ENCODE measurements at regions not wholly inside any gene's neighbourhood (a gene's known extent, or its start where the extent isn't known, plus 50 kb on each side); places are given as distances from the start of the nearest gene placed in this dataset.

GRCh38 chr6:134590449-134590848, 272.5 kb upstream of the SGK1 start:
- no peak for TF ChIP-seq CTCF (IDR thresholded peaks at IDR 0.05; ENCODE audit: low read depth, low read length, missing control alignments)
- no peak for DNase-seq (ENCODE audit: extremely low read depth, low read depth)
- no peak overlapping the region for H3K4me3 ChIP-seq (replicated peaks; ENCODE audit: low read depth, low read length)

GRCh38 chr6:134590004-134590403, 272.1 kb upstream of the SGK1 start:
- no peak overlapping the region for H3K4me3 ChIP-seq (replicated peaks; ENCODE audit: low read depth, low read length)
- no peak for DNase-seq (ENCODE audit: extremely low read depth, low read depth)
- no peak for TF ChIP-seq CTCF (IDR thresholded peaks at IDR 0.05; ENCODE audit: low read depth, low read length, missing control alignments)

- DNase-seq (ENCODE audit: extremely low read depth, low read depth): peak; percentile 88
- TF ChIP-seq CTCF (IDR thresholded peaks at IDR 0.05; ENCODE audit: low read depth, low read length, missing control alignments): no peak
- H3K4me3 ChIP-seq (replicated peaks; ENCODE audit: low read depth, low read length): no peak overlapping the region
Observed at GRCh38 chr6:134589512-134589911, 271.6 kb upstream of the SGK1 start.

GRCh38 chr6:134588267-134588666, 270.4 kb upstream of the SGK1 start:
- no peak for DNase-seq (ENCODE audit: extremely low read depth, low read depth)

GRCh38 chr6:134585517-134585873, 267.6 kb upstream of the SGK1 start:
- H3K4me3 ChIP-seq (replicated peaks; ENCODE audit: low read depth, low read length): no peak overlapping the region
- no peak for DNase-seq (ENCODE audit: extremely low read depth, low read depth)
- TF ChIP-seq CTCF (IDR thresholded peaks at IDR 0.05; ENCODE audit: low read depth, low read length, missing control alignments): no peak

More at GRCh38 chr6:134588267-134588666, 270.4 kb upstream of the SGK1 start:
- no peak for TF ChIP-seq CTCF (IDR thresholded peaks at IDR 0.05; ENCODE audit: low read depth, low read length, missing control alignments)
- no peak overlapping the region for H3K4me3 ChIP-seq (replicated peaks; ENCODE audit: low read depth, low read length)

GRCh38 chr6:134584847-134585516, 267.1 kb upstream of the SGK1 start:
- no peak for DNase-seq (ENCODE audit: extremely low read depth, low read depth)
- TF ChIP-seq CTCF (IDR thresholded peaks at IDR 0.05; ENCODE audit: low read depth, low read length, missing control alignments): no peak
- H3K4me3 ChIP-seq (replicated peaks; ENCODE audit: low read depth, low read length): no peak overlapping the region

GRCh38 chr6:134577998-134578397, 260.1 kb upstream of the SGK1 start:
- no peak for TF ChIP-seq CTCF (IDR thresholded peaks at IDR 0.05; ENCODE audit: low read depth, low read length, missing control alignments)
- H3K4me3 ChIP-seq (replicated peaks; ENCODE audit: low read depth, low read length): no peak overlapping the region
- DNase-seq (ENCODE audit: extremely low read depth, low read depth): no peak

Measured in HFF-Myc (cell line).